Calu3 (cell line): ENCODE measurements at regions not wholly inside any gene's neighbourhood (a gene's known extent, or its start where the extent isn't known, plus 50 kb on each side); places are given as distances from the start of the nearest gene placed in this dataset.

Experiments used
- BruUV-seq: library from RNA; stranded (reverse); fragments of 400-500 nt; replicated peaks from 2 replicates; lab custom pipeline; 2021; lab: Mats Ljungman, UMichigan
- CTCF ChIA-PET: fragments of 300-600 bp; sonication (Branson Sonifier 250); formaldehyde crosslinking; loops from one replicate; lab custom pipeline; 2022; ENCODE audit warnings: antibody characterized with exemption; lab: Charles Lee
- DNase-seq: peaks from one replicate; pipeline ENCODE4 v3.0.0; 2022
- H3K27ac Mint-ChIP-seq: one replicate; pipeline ENCODE4 v1.8.0; 2022; ENCODE audit warnings: mixed read lengths; ENCODE audit not compliant: unreplicated experiment
- H3K27me3 Mint-ChIP-seq: one replicate; pipeline ENCODE4 v1.8.0; 2022; ENCODE audit warnings: mixed read lengths; ENCODE audit not compliant: unreplicated experiment
- H3K36me3 Mint-ChIP-seq: one replicate; pipeline ENCODE4 v1.8.0; 2022; ENCODE audit warnings: mild to moderate bottlenecking, moderate library complexity, mixed read lengths; ENCODE audit not compliant: insufficient read depth, unreplicated experiment
- H3K4me1 Mint-ChIP-seq: one replicate; pipeline ENCODE4 v1.8.0; 2022; ENCODE audit warnings: mild to moderate bottlenecking, low read depth, mixed read lengths; ENCODE audit not compliant: unreplicated experiment
- H3K4me3 Mint-ChIP-seq: one replicate; pipeline ENCODE4 v1.8.0; 2022; ENCODE audit warnings: mild to moderate bottlenecking, low read depth, moderate library complexity, mixed read lengths; ENCODE audit not compliant: unreplicated experiment
- H3K9me3 Mint-ChIP-seq: one replicate; pipeline ENCODE4 v1.8.0; 2022; ENCODE audit warnings: low read depth, mixed read lengths; ENCODE audit not compliant: unreplicated experiment
- intact Hi-C: fragments of 100-400 bp; cut with micrococcal nuclease; formaldehyde crosslinking; loops from one replicate; pipeline ENCODE4 v1.10.0; 2022; ENCODE audit not compliant: unreplicated experiment
- TF ChIP-seq, protein P1 (sequence below): fragments of 200-600 bp; IDR thresholded peaks from one replicate; pipeline ENCODE4 v1.8.0; 2022; ENCODE audit warnings: antibody characterized with exemption; ENCODE audit not compliant: unreplicated experiment

DNA sequence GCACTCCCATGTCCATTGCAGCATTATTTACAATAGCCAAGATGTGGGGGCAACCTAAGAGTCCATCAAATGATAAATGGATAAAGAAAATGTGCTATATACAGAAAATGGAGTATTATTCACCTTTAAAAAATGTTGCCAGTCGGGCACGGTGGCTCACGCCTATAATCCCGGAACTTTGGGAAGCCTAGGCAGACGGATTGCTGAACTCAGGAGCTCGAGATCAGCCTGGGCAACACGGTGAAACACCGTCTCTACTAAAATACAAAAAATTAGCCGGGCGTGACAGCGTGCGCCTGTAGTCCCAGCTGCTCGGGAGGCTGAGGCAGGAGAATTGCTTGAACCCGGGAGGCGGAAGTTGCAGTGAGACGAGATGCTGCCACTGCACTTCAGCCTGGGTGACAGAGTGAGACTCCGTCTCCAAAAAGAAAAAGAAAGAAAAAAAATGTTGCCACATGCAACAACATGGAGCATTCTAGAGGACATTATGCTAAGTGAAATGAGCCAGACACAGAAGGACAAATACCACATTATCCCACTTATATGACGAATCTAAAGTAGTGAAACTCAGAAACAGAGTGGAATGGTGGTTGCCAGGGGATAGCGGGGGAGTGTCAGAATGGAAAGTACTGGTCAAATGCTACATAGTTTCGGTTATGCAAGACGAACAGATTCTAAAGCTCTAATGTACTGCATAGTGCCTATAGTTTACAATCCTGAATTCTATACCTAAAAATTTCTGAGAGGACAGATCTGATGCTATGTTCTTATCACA, 1385.6 kb upstream of the TMEFF2 start:
- no peak for DNase-seq
- Mint-ChIP-seq H3K36me3 (no peaks in the 10 kb centered on the region), H3K27me3 (no peaks in the 10 kb centered on the region), H3K9me3 (peaks cover 2% of the 10 kb centered on the region), H3K4me1 (peaks cover 55% of the 10 kb centered on the region), H3K27ac (no peak overlapping the region), H3K4me3 (no peak overlapping the region)
- intact Hi-C loops, result loop anchor here (10.0 kb wide), 3 partner anchors 236 to 396 kb away; no protein-coding TSS in a partner anchor
- TF ChIP-seq, protein P1, sequence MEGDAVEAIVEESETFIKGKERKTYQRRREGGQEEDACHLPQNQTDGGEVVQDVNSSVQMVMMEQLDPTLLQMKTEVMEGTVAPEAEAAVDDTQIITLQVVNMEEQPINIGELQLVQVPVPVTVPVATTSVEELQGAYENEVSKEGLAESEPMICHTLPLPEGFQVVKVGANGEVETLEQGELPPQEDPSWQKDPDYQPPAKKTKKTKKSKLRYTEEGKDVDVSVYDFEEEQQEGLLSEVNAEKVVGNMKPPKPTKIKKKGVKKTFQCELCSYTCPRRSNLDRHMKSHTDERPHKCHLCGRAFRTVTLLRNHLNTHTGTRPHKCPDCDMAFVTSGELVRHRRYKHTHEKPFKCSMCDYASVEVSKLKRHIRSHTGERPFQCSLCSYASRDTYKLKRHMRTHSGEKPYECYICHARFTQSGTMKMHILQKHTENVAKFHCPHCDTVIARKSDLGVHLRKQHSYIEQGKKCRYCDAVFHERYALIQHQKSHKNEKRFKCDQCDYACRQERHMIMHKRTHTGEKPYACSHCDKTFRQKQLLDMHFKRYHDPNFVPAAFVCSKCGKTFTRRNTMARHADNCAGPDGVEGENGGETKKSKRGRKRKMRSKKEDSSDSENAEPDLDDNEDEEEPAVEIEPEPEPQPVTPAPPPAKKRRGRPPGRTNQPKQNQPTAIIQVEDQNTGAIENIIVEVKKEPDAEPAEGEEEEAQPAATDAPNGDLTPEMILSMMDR, result no peak
- CTCF ChIA-PET, result no interaction called here
- BruUV-seq, result no TSS peak

DNA sequence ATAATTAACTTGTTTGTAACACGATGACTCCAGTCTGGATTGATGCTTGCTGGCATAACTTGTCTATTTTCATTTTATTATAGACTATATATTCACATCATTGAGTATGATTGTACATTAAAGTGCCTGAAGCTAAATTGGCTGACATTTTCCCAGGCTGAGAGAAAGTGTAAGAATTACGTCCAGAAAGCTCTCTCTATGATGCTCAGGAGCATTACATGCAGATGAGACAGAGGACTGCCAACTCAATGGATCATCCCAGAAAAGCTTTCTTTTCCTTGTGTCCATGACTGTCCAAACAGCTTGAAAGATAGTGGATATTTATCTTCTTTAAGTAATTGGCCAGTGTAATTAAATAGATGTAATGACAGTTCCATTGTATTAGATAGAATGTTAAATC, 1372.2 kb upstream of the TMEFF2 start:
- intact Hi-C loops, result no loop called here
- Mint-ChIP-seq H3K36me3 (no peaks in the 10 kb centered on the region), H3K4me3 (no peak overlapping the region), H3K27me3 (no peaks in the 10 kb centered on the region), H3K4me1 (peaks cover 8% of the 10 kb centered on the region), H3K9me3 (no peaks in the 10 kb centered on the region), H3K27ac (no peak overlapping the region)
- CTCF ChIA-PET, result no interaction called here
- no peak for DNase-seq
- BruUV-seq, result no TSS peak
- TF ChIP-seq, protein P1, result no peak

DNA sequence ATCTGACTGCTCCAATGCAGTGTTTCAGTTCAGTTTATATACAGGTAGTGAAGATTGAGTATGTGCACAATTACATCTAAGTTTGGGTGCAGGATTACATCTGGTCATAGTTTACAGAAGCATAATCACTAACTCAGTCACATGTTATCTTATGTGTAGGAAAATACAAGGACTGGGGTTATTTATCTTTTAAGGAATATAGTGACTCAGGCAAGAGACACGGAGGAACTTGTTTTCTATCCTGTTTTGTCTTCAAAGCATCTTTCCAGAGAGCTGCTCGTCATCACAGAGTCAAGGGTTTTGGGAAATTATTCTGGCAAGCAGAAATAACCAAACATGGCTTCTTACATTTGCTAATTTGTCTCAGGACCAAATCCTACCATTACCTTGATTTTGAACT, 1371.5 kb upstream of the TMEFF2 start:
- H3K27me3 Mint-ChIP-seq, result no peaks in the 10 kb centered on the region
- no peaks in the 10 kb centered on the region for H3K9me3 Mint-ChIP-seq
- no peak overlapping the region for H3K4me3 Mint-ChIP-seq
- H3K36me3 Mint-ChIP-seq, result no peaks in the 10 kb centered on the region
- CTCF ChIA-PET, result no interaction called here
- no peak for DNase-seq
- no TSS peak for BruUV-seq
- H3K4me1 Mint-ChIP-seq, result peaks cover 8% of the 10 kb centered on the region
- TF ChIP-seq, protein P1, result no peak
- intact Hi-C loops, result no loop called here
- H3K27ac Mint-ChIP-seq, result no peak overlapping the region

DNA sequence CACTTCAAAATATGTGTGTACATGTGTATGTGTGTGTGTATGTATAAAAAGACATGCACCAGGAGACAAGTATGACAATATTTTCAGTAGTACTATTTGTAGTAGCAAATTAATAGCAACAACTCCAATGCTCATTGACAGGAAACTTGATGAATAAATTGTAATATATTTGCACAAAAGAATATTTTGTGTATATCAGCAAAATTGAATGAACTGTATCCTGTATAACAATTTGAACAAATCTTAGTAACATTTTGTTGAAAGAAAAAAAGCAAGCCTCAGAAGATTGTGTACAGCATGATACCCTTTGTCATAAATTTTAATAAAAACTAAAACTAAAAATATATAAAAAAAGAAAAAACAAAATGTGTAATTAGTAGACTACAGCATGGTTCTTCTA, 1367.3 kb upstream of the TMEFF2 start:
- TF ChIP-seq, protein P1, result no peak
- Mint-ChIP-seq H3K27ac (no peak overlapping the region), H3K36me3 (no peaks in the 10 kb centered on the region), H3K27me3 (no peaks in the 10 kb centered on the region), H3K4me1 (peaks cover 11% of the 10 kb centered on the region), H3K4me3 (no peak overlapping the region), H3K9me3 (no peaks in the 10 kb centered on the region)
- BruUV-seq, result no TSS peak
- DNase-seq, result no peak
- intact Hi-C loops, result no loop called here
- CTCF ChIA-PET, result no interaction called here
